ENCODE measurements at regions not wholly inside any gene's neighbourhood (a gene's known extent, or its start where the extent isn't known, plus 50 kb on each side); places are given as distances from the start of the nearest gene placed in this dataset.

- TF ChIP-seq CTCF (conservative IDR thresholded peaks at IDR 0.05 in 1 of 2, IDR thresholded peaks at IDR 0.05 in 1 of 2; ENCODE audit: low read depth in 1 of 2, low read length in 2 of 2) (no peak), EZH2 (IDR thresholded peaks at IDR 0.05; ENCODE audit: low read length, missing control alignments) (no peak)
Measured at GRCh38 chr18:42670860-42671259, 444.6 kb downstream of the RIT2 start.

All from fibroblast of lung (primary cell).